HFFc6 (cell line): ENCODE measurements at regions not wholly inside any gene's neighbourhood (a gene's known extent, or its start where the extent isn't known, plus 50 kb on each side); places are given as distances from the start of the nearest gene placed in this dataset.
A peak's percentile ranks its signal among the peaks of the same experiment; 100 is the strongest.

Source experiments
- DNase-seq: peaks from one replicate; pipeline ENCODE4 v3.0.0-alpha.2; 2018
- H3K27ac Mint-ChIP-seq: 2 replicates; pipeline ENCODE4 v1.8.0; 2020; ENCODE audit warnings: mild to moderate bottlenecking, mixed read lengths
- H3K27me3 Mint-ChIP-seq: 2 replicates; pipeline ENCODE4 v1.8.0; 2021; ENCODE audit warnings: mild to moderate bottlenecking, moderate library complexity, mixed read lengths; ENCODE audit not compliant: insufficient read depth
- H3K36me3 Mint-ChIP-seq: 2 replicates; pipeline ENCODE4 v1.8.0; 2021; ENCODE audit warnings: low read depth, mixed read lengths
- H3K4me1 Mint-ChIP-seq: 2 replicates; pipeline ENCODE4 v1.8.0; 2020; ENCODE audit warnings: low read depth, mixed read lengths
- H3K4me3 Mint-ChIP-seq: 2 replicates; pipeline ENCODE4 v1.8.0; 2020; ENCODE audit warnings: mild to moderate bottlenecking, moderate library complexity, mixed read lengths
- H3K9me3 Mint-ChIP-seq: 2 replicates; pipeline ENCODE4 v1.8.0; 2020; ENCODE audit warnings: mild to moderate bottlenecking, mixed read lengths
- CTCF ChIP-seq: fragments of 200-600 bp; sonication (generic); IDR thresholded peaks from 2 replicates; pipeline ENCODE4 v1.5.0; 2021; ENCODE audit warnings: antibody characterized with exemption, mild to moderate bottlenecking

- H3K27ac Mint-ChIP-seq = no peak overlapping the region
- TF ChIP-seq CTCF = no peak
- no peak overlapping the region for H3K4me3 Mint-ChIP-seq
- no peaks in the 10 kb centered on the region for H3K36me3 Mint-ChIP-seq
- H3K4me1 Mint-ChIP-seq = no peaks in the 10 kb centered on the region
- peaks cover 7% of the 10 kb centered on the region for H3K27me3 Mint-ChIP-seq
- no peaks in the 10 kb centered on the region for H3K9me3 Mint-ChIP-seq
- no peak for DNase-seq
Measured at GRCh38 chr11:36751335-36751781, 153.3 kb upstream of the RAG2 start.

GRCh38 chr11:36750349-36750748, 152.3 kb upstream of the RAG2 start:
- H3K27me3 Mint-ChIP-seq = peaks cover 4% of the 10 kb centered on the region
- TF ChIP-seq CTCF = no peak
- no peak for DNase-seq
- H3K27ac Mint-ChIP-seq = no peak overlapping the region
- no peaks in the 10 kb centered on the region for H3K36me3 Mint-ChIP-seq
- no peak overlapping the region for H3K4me3 Mint-ChIP-seq
- no peaks in the 10 kb centered on the region for H3K9me3 Mint-ChIP-seq
- H3K4me1 Mint-ChIP-seq = no peaks in the 10 kb centered on the region

GRCh38 chr11:36748836-36749235, 150.8 kb upstream of the RAG2 start:
- Mint-ChIP-seq H3K27me3 (peaks cover 3% of the 10 kb centered on the region), H3K36me3 (no peaks in the 10 kb centered on the region), H3K9me3 (no peaks in the 10 kb centered on the region), H3K27ac (no peak overlapping the region), H3K4me1 (no peaks in the 10 kb centered on the region), H3K4me3 (no peak overlapping the region)
- TF ChIP-seq CTCF = no peak
- DNase-seq = no peak

- DNase-seq = peak; percentile 89
- no peaks in the 10 kb centered on the region for H3K9me3 Mint-ChIP-seq
- H3K27ac Mint-ChIP-seq = no peak overlapping the region
- peak; percentile 94 for TF ChIP-seq CTCF
- H3K27me3 Mint-ChIP-seq = peaks cover 5% of the 10 kb centered on the region
- no peaks in the 10 kb centered on the region for H3K36me3 Mint-ChIP-seq
- H3K4me3 Mint-ChIP-seq = no peak overlapping the region
- no peaks in the 10 kb centered on the region for H3K4me1 Mint-ChIP-seq
Measured at GRCh38 chr11:36746886-36747710, 149.1 kb upstream of the RAG2 start.

GRCh38 chr11:36744375-36745168, 146.5 kb upstream of the RAG2 start:
- peaks cover 4% of the 10 kb centered on the region for H3K27me3 Mint-ChIP-seq
- TF ChIP-seq CTCF = peak; percentile 87
- H3K4me3 Mint-ChIP-seq = no peak overlapping the region
- no peaks in the 10 kb centered on the region for H3K9me3 Mint-ChIP-seq
- no peak overlapping the region for H3K27ac Mint-ChIP-seq
- H3K4me1 Mint-ChIP-seq = no peaks in the 10 kb centered on the region
- H3K36me3 Mint-ChIP-seq = no peaks in the 10 kb centered on the region
- DNase-seq = peak; percentile 35
